Forelimb muscle (tissue), 1 donor: ENCODE measurements at regions not wholly inside any gene's neighbourhood (a gene's known extent, or its start where the extent isn't known, plus 50 kb on each side); places are given as distances from the start of the nearest gene placed in this dataset.

Source experiments
- DNase-seq: peaks from one replicate; pipeline ENCODE4 v3.0.0-alpha.2; 2013; ENCODE audit warnings: low read depth

GRCh38 chr3:34179716-34180115, 381.3 kb downstream of the PDCD6IP start:
- no peak for DNase-seq

GRCh38 chr3:34180532-34180931, 382.1 kb downstream of the PDCD6IP start:
- no peak for DNase-seq

- DNase-seq = no peak
Measured at GRCh38 chr3:34183114-34183513, 384.7 kb downstream of the PDCD6IP start.

- DNase-seq = no peak
Measured at GRCh38 chr3:34183611-34184340, 385.3 kb downstream of the PDCD6IP start.

GRCh38 chr3:34185301-34185700, 386.9 kb downstream of the PDCD6IP start:
- no peak for DNase-seq

- DNase-seq = no peak
Measured at GRCh38 chr3:34189133-34189532, 390.7 kb downstream of the PDCD6IP start.

GRCh38 chr3:34196914-34197313, 398.5 kb downstream of the PDCD6IP start:
- DNase-seq = no peak

GRCh38 chr3:34198309-34198708, 399.9 kb downstream of the PDCD6IP start:
- no peak for DNase-seq

- no peak for DNase-seq
Measured at GRCh38 chr3:34200576-34200975, 402.1 kb downstream of the PDCD6IP start.

- DNase-seq = no peak
Measured at GRCh38 chr3:34202975-34203374, 404.5 kb downstream of the PDCD6IP start.

- DNase-seq = no peak
Measured at GRCh38 chr3:34203386-34203785, 405.0 kb downstream of the PDCD6IP start.

GRCh38 chr3:34207002-34207401, 408.6 kb downstream of the PDCD6IP start:
- DNase-seq = no peak

GRCh38 chr3:34207806-34208205, 409.4 kb downstream of the PDCD6IP start:
- no peak for DNase-seq

- no peak for DNase-seq
Measured at GRCh38 chr3:34212175-34212574, 413.7 kb downstream of the PDCD6IP start.

GRCh38 chr3:34212656-34213055, 414.2 kb downstream of the PDCD6IP start:
- no peak for DNase-seq

- no peak for DNase-seq
Measured at GRCh38 chr3:34213478-34213877, 415.0 kb downstream of the PDCD6IP start.

- DNase-seq = no peak
Measured at GRCh38 chr3:34216711-34217335, 418.4 kb downstream of the PDCD6IP start.

GRCh38 chr3:34218706-34219385, 420.4 kb downstream of the PDCD6IP start:
- no peak for DNase-seq

- DNase-seq = no peak
Measured at GRCh38 chr3:34219556-34219955, 421.1 kb downstream of the PDCD6IP start.

- no peak for DNase-seq
Measured at GRCh38 chr3:34225821-34226366, 427.5 kb downstream of the PDCD6IP start.

GRCh38 chr3:34229876-34230275, 431.4 kb downstream of the PDCD6IP start:
- no peak for DNase-seq

- DNase-seq = no peak
Measured at GRCh38 chr3:34235096-34235495, 436.7 kb downstream of the PDCD6IP start.

- DNase-seq = no peak
Measured at GRCh38 chr3:34237946-34238345, 439.5 kb downstream of the PDCD6IP start.
